HG02840 (cell line): ENCODE measurements at regions not wholly inside any gene's neighbourhood (a gene's known extent, or its start where the extent isn't known, plus 50 kb on each side); places are given as distances from the start of the nearest gene placed in this dataset.

ENCODE experiments used
- ATAC-seq: cut with Tn5 transposase; IDR thresholded peaks from one replicate; pipeline ENCODE4 v1.9.1; 2021; ENCODE audit warnings: mild to moderate bottlenecking, moderate library complexity, moderate number of reproducible peaks; ENCODE audit not compliant: unreplicated experiment, low FRiP score

DNA sequence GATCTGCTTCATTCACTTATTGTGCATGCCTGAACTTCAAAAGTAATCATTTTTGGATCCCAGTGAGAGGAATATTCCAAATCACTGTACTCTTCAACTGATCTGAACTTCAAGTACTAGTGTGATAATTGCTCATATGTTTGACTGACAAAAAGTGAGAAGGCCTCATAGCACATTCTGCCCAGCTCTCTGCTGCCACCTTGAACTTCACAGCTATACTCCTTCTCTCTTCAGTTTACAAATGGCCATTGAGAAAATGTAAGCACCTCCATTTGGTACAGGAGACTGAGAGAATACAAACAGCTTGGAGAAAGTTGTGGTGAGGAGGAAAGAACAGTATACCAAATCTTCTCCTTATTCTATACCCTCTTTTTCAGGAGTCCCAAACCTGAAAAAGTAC lies 946.0 kb upstream of the CHAC2 start:
- ATAC-seq: no peak

- no peak for ATAC-seq
Observed at GRCh38 chr2:52818958-52819357, 948.6 kb upstream of the CHAC2 start.

DNA sequence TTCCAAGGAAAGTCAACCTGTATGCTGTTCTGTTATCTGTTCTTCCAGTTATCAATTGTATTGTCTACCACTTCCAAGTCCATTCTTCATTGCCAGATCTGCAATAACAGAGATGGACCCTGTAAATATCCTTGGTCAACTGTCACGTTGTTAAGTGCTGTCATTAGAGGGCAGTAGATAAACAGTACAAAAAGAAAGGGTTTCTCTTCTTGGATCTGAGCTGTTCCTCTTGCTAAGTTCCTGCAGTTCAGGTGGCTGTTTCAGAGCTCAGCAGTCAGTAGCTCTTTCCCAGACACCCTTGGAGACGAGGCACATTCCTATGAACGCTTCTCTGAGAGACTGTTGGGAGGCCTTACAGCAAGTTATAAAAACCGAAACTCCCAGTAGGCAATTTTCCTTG lies 957.1 kb upstream of the CHAC2 start:
- ATAC-seq: no peak

DNA sequence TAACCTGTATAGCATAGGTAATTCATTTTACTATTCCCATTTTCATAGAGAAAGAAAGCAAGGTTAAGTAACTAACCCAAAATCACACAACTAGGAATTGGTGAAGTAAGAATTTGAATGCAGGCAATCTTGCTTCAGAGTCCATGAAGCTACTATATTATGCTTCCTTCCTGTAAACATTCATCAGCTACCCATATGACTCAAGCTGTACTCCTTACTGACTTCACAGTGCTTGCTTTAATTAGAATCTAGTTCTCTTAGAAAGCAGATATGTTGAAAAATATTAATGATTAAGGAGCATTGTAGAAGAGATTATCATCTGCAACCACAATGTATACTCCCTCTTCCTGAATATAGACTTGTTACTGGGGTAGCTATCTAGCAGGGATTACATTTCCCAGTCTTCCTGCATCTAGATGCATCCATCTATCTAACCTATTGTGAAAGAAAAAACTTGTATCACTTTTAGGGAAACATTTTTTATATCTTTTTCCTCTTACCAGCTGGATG lies 961.6 kb upstream of the CHAC2 start:
- no peak for ATAC-seq

GRCh38 chr2:52794581-52794980 lies 973.0 kb upstream of the CHAC2 start:
- no peak for ATAC-seq

- ATAC-seq: no peak
Observed at GRCh38 chr2:52779446-52779845, 988.2 kb upstream of the CHAC2 start.

DNA sequence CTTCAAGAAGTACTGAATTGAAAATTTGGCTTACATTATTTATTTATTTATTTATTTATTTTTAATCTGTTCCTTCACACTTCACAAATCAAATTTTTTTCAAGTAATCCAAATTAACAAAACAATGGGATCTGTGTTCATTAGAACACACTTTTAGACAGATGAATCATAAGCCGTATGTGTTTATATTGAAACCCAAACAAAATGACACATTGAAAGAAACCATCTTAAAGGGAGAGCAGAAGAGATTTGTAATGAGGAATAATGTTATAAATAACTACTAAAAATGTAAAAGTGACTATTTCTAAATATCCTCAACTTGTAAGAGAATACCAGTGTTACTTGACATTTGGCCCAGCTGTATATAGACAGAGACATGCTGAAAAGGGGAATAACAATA lies 991.0 kb upstream of the CHAC2 start:
- ATAC-seq: no peak

DNA sequence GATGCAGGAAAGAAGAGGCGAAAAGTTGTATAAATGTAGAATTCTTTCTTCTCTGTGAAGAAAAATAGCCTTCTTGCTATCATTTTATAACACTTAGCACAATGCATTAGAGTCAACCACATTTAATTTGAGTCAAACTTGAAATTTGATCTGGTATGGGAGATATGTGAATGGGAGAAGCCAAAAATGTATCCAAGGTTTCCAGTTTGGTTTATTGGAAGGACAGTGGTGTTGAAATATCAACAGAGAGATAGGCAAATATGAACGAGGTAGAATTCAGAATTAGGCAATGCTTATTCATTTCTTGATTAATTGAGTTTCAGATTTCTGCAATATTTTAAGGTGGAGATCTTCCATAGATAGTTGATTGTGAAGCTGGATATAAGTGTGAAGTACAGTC lies 991.9 kb upstream of the CHAC2 start:
- no peak for ATAC-seq

GRCh38 chr2:52765735-52766134 lies 1001.9 kb upstream of the CHAC2 start:
- ATAC-seq: no peak

- no peak for ATAC-seq
Observed at GRCh38 chr2:52749764-52750163, 1017.8 kb upstream of the CHAC2 start.

DNA sequence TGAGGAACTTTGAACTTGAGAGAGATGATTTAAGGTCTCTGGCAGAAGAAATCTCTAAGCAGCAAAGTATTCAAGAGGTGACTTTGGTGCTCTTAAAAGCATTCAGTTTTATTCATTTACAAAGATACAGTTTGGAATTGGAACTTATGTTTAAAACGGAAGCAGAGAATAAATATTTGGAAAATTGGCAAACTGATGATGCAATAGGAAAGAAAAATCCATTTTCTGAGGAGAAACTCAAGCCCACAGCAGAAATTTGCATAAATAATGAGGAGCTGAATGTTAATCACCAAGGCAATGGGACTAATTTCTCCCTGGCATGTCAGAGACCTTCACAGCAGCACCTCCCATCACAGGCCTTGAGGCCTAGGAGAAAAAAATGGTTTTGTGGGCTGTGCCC lies 1022.5 kb upstream of the CHAC2 start:
- ATAC-seq: no peak

- no peak for ATAC-seq
Observed at GRCh38 chr2:52732849-52733395, 1034.7 kb upstream of the CHAC2 start.

GRCh38 chr2:52724585-52724984 lies 1043.0 kb upstream of the CHAC2 start:
- ATAC-seq: no peak

- no peak for ATAC-seq
Observed at GRCh38 chr2:52717836-52718235, 1049.8 kb upstream of the CHAC2 start.

DNA sequence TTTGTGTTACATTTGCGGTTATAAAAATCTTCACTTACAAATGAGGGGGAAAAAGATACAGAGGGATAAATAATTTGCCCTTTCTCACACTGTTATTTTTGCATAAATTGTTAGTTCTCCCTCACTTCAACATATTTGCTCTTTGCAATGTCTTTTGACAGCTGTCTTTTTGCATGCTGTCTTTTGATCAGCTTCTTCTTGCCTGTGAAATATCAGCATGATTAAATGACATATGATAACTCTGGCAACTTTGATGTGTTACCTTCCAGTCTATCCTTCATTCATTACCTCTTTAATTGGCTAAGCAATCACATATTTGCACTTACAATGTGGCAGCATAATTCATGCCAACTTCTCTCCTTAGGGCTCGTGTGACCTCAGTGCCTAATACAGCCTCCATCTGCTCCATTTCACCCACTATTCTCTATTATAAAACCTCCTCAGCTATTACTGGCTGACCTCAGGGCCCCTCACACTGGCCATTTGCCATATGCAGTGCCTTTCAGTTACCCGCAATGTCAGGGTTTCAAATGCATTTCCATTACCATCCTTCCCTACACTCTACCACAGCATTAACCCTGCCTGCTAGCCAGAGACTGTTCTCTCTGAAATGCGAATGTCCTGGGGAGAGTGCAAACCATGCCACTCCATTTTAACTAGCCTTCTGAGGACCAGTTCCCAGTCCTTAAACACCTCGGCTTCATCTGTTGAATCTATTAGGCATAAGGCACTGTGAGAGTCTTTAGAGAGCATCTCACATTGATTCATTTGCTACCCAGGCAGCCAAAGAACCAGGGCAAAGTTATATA lies 1056.6 kb upstream of the CHAC2 start:
- ATAC-seq: no peak

- no peak for ATAC-seq
Observed at GRCh38 chr2:52704251-52704650, 1063.4 kb upstream of the CHAC2 start.

- ATAC-seq: no peak
Observed at GRCh38 chr2:52703004-52703403, 1064.6 kb upstream of the CHAC2 start.

- no peak for ATAC-seq
Observed at GRCh38 chr2:52698408-52698807, 1069.2 kb upstream of the CHAC2 start.

DNA sequence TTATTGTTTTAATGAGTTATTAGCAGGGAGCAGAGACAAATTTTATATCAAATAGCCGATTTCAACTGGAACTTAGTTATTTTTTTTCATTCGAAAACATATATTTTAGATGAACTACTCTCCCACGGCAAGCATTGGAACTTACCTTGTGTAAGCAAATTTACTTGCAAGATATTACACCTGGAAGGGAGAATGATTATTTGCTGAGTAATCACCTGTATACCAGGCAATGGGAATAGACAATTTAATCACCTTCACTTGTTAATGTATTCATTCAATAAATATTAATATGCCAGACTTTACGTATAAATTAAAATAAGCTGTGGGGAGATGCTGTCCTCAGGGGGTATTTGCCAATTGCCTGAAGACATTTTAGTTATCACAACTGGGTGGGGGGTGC lies 1069.9 kb upstream of the CHAC2 start:
- ATAC-seq: no peak

DNA sequence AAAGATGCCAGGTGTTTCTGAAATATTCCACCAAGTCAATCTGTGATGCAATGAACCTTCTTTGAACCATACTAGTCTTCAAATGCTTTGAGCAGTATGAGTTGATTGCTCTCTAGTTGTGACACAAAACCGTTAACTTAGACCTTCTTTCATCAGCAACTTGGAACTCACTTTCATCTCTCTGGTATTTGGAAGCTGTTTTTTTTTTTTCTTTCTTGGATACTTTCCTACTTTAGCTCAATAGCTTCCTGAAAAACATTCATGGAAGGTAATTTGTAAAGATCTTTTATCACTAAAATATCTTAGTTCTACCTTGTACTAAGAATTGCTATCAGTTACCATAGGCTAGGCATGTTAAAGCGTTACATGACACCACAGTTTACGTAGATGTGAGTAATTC lies 1071.9 kb upstream of the CHAC2 start:
- no peak for ATAC-seq

DNA sequence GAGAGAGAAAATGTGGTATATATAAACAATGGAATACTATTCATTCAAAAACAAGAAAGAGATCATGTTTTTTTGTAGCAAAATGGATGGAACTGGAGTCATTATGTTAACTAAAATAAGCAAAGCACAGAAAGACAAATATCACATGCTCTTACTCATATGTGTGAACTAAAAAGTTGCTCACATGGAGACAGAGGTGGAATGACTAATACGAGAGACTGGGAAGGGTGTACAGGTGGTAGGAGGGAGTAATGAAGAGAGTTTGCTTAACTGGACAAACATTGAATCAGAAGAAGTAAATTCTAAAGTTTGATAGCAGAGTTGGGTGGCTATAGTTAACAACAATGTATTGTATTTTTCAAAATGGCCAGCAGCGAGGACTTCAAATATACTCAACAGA lies 1080.7 kb upstream of the CHAC2 start:
- no peak for ATAC-seq

GRCh38 chr2:52676056-52676455 lies 1091.5 kb upstream of the CHAC2 start:
- no peak for ATAC-seq
